ENCODE measurements at regions not wholly inside any gene's neighbourhood (a gene's known extent, or its start where the extent isn't known, plus 50 kb on each side); places are given as distances from the start of the nearest gene placed in this dataset.

- Histone ChIP-seq H3K9ac (ENCODE audit: low read length) (no peak overlapping the region), H3K27me3 (replicated peaks in 1 of 4; ENCODE audit: control extremely low read depth in 1 of 4, control insufficient read depth in 3 of 4, insufficient read depth in 4 of 4, low read length in 3 of 4) (no peaks in the 10 kb centered on the region), H3K27ac (ENCODE audit: low read length in 2 of 2) (peak overlapping the region in 1 of 2 donors; percentile 4), H3K79me2 (ENCODE audit: control insufficient read depth, insufficient read depth, low read length) (no peaks in the 10 kb centered on the region), H4K20me1 (ENCODE audit: control insufficient read depth, insufficient read depth, low read length, poor library complexity, severe bottlenecking) (no peaks in the 10 kb centered on the region), H2AFZ (ENCODE audit: insufficient read depth, low read depth, low read length, poor library complexity, severe bottlenecking) (no peak overlapping the region), H3K4me2 (replicated peaks; ENCODE audit: low read depth, low read length, poor library complexity, severe bottlenecking) (no peak overlapping the region), H3K4me1 (ENCODE audit: control insufficient read depth in 2 of 2, insufficient read depth in 2 of 2, low read length in 2 of 2) (no peaks in the 10 kb centered on the region), H3K9me3 (ENCODE audit: control extremely low read depth in 1 of 3, control insufficient read depth in 2 of 3, insufficient read depth in 1 of 3, low read length in 2 of 3) (no peaks in the 10 kb centered on the region), H3K36me3 (replicated peaks in 1 of 2; ENCODE audit: control extremely low read depth in 1 of 2, control insufficient read depth in 1 of 2, extremely low read depth in 1 of 2, insufficient read depth in 2 of 2, low read length in 1 of 2) (no peaks in the 10 kb centered on the region), H3K4me3 (ENCODE audit: control extremely low read depth in 1 of 5, extremely low read depth in 1 of 5, insufficient read depth in 1 of 5, low read depth in 2 of 5, low read length in 4 of 5) (no peak overlapping the region)
- ChIA-PET CTCF (no interaction called here), POLR2A (no interaction called here)
- ATAC-seq (ENCODE audit: low read depth): no peak
- no peak for DNase-seq
- TF ChIP-seq CTCF (IDR thresholded peaks at IDR 0.05): no peak
- TF ChIP-seq EZH2 (IDR thresholded peaks at IDR 0.05; ENCODE audit: borderline replicate concordance, insufficient read depth, low read depth, low read length, poor library complexity, severe bottlenecking): no peak
- Mint-ChIP-seq H3K4me3 (no peak overlapping the region), H3K27ac (no peak overlapping the region), H3K9me3 (ENCODE audit: insufficient read depth) (peaks cover 2% of the 10 kb centered on the region), H3K27me3 (no peaks in the 10 kb centered on the region), H3K4me1 (peaks cover 11% of the 10 kb centered on the region)
- intact Hi-C loops (cut with micrococcal nuclease): no loop called here
- WGBS (ENCODE audit: insufficient coverage): no CpG with 5 or more reads among the region's 1 CpG
Measured at GRCh38 chr14:42407153-42407552, 800.5 kb downstream of the LRFN5 start.

GRCh38 chr14:42391146-42391834 is 784.6 kb downstream of the LRFN5 start:
- intact Hi-C loops (cut with micrococcal nuclease): no loop called here
- Histone ChIP-seq H4K20me1 (ENCODE audit: control insufficient read depth, insufficient read depth, low read length, poor library complexity, severe bottlenecking) (no peaks in the 10 kb centered on the region), H3K9ac (ENCODE audit: low read length) (no peak overlapping the region), H3K4me1 (ENCODE audit: control insufficient read depth in 2 of 2, insufficient read depth in 2 of 2, low read length in 2 of 2) (no peaks in the 10 kb centered on the region), H3K79me2 (ENCODE audit: control insufficient read depth, insufficient read depth, low read length) (no peaks in the 10 kb centered on the region), H3K27me3 (replicated peaks in 1 of 4; ENCODE audit: control extremely low read depth in 1 of 4, control insufficient read depth in 3 of 4, insufficient read depth in 4 of 4, low read length in 3 of 4) (no peaks in the 10 kb centered on the region), H3K4me3 (ENCODE audit: control extremely low read depth in 1 of 5, extremely low read depth in 1 of 5, insufficient read depth in 1 of 5, low read depth in 2 of 5, low read length in 4 of 5) (no peak overlapping the region), H3K27ac (ENCODE audit: low read length in 2 of 2) (no peak overlapping the region), H3K4me2 (replicated peaks; ENCODE audit: low read depth, low read length, poor library complexity, severe bottlenecking) (no peak overlapping the region), H3K36me3 (replicated peaks in 1 of 2; ENCODE audit: control extremely low read depth in 1 of 2, control insufficient read depth in 1 of 2, extremely low read depth in 1 of 2, insufficient read depth in 2 of 2, low read length in 1 of 2) (no peaks in the 10 kb centered on the region), H2AFZ (ENCODE audit: insufficient read depth, low read depth, low read length, poor library complexity, severe bottlenecking) (no peak overlapping the region), H3K9me3 (ENCODE audit: control extremely low read depth in 1 of 3, control insufficient read depth in 2 of 3, insufficient read depth in 1 of 3, low read length in 2 of 3) (no peaks in the 10 kb centered on the region)
- H3K4me1 Mint-ChIP-seq: peaks cover 5% of the 10 kb centered on the region
- ChIA-PET POLR2A (no interaction called here), CTCF (no interaction called here)
- ATAC-seq (ENCODE audit: low read depth) (no peak), DNase-seq (no peak)
- TF ChIP-seq EZH2 (IDR thresholded peaks at IDR 0.05; ENCODE audit: borderline replicate concordance, insufficient read depth, low read depth, low read length, poor library complexity, severe bottlenecking) (no peak), CTCF (IDR thresholded peaks at IDR 0.05) (no peak)
- no peak overlapping the region for H3K4me3 Mint-ChIP-seq
- no peaks in the 10 kb centered on the region for H3K9me3 Mint-ChIP-seq (ENCODE audit: insufficient read depth)
- no peaks in the 10 kb centered on the region for H3K27me3 Mint-ChIP-seq
- no peak overlapping the region for H3K27ac Mint-ChIP-seq
- no CpG with 5 or more reads among the region's 3 CpGs for WGBS (ENCODE audit: insufficient coverage)

Data from B cell (primary cell).